Activated T-helper 2 cell treated with anti-CD3 and anti-CD28 coated beads, Interferon-gamma antibody, Interleukin-2, Interleukin-4, amounts not matched to agents 10 μg/mL and 5 μg/mL and 100 μg/mL, durations not matched to agents 14 hours and 24 hours and 36 hours (primary cell): ENCODE measurements at regions not wholly inside any gene's neighbourhood (a gene's known extent, or its start where the extent isn't known, plus 50 kb on each side); places are given as distances from the start of the nearest gene placed in this dataset.

Experiments
- DNase-seq: peaks from one replicate; pipeline ENCODE4 v3.0.0; 2021; ENCODE audit warnings: low spot score
- H3K27ac Mint-ChIP-seq: one replicate; pipeline ENCODE4 v1.8.0; 2021; ENCODE audit warnings: mixed read lengths
- H3K27me3 Mint-ChIP-seq: one replicate; pipeline ENCODE4 v1.8.0; 2021; ENCODE audit warnings: low read depth, mixed read lengths
- H3K36me3 Mint-ChIP-seq: one replicate; pipeline ENCODE4 v1.8.0; 2021; ENCODE audit warnings: low read depth, mixed read lengths
- H3K4me1 Mint-ChIP-seq: one replicate; pipeline ENCODE4 v1.8.0; 2021; ENCODE audit warnings: low read depth, mixed read lengths
- H3K4me3 Mint-ChIP-seq: one replicate; pipeline ENCODE4 v1.8.0; 2021; ENCODE audit warnings: low read depth, mild to moderate bottlenecking, moderate library complexity, mixed read lengths
- H3K9me3 Mint-ChIP-seq: one replicate; pipeline ENCODE4 v1.8.0; 2021; ENCODE audit warnings: mixed read lengths
- intact Hi-C: fragments of 100-400 bp; cut with micrococcal nuclease; formaldehyde crosslinking; loops from one replicate; pipeline ENCODE4 v1.15.1; 2023

DNA sequence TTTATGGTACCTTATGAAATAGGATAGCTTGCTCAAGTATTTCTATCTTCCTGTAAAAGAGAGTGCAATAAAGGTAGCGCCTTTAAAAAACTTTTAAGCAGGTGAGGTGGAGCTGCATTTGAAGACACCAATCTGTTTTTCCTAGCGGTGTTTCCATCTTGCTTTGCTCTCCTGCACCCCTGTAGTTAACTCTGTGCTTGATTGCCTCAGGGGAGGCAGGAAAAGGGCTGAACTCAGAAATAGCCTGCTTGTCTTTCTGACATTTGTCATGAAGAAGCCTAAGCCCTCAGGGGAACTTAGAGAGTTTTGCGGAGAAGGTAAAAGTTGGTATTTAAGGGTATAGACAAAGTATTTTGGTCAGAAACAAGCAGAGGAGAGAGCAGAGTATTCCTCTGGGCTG is 63.0 kb upstream of the TPRG1 start:
- no peaks in the 10 kb centered on the region for H3K36me3 Mint-ChIP-seq
- no peak for DNase-seq
- no peak overlapping the region for H3K4me3 Mint-ChIP-seq
- no peak overlapping the region for H3K27ac Mint-ChIP-seq
- H3K9me3 Mint-ChIP-seq, result peaks cover 7% of the 10 kb centered on the region
- peaks cover 57% of the 10 kb centered on the region for H3K27me3 Mint-ChIP-seq
- H3K4me1 Mint-ChIP-seq, result no peaks in the 10 kb centered on the region
- intact Hi-C loops, result no loop called here

DNA sequence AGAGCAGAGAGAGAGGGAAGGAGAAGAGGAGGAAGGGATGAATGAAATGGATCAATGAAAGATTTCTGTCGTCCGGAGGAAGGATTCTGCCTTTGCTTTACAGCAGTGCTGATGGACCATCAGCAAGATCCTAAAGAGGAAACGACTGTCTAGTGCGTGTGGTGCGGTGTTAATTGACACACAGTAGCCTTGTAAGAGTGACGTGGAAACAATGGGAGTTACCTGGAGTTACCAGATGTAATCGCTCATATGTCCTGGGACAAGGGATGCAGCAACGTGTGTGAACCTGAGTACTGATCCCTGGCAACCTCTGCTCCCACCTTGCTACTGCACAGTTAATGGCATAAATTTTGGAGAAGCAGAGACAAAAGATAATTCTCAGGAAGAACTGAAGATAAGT is 62.6 kb upstream of the TPRG1 start:
- intact Hi-C loops, result no loop called here
- no peaks in the 10 kb centered on the region for H3K4me1 Mint-ChIP-seq
- H3K36me3 Mint-ChIP-seq, result no peaks in the 10 kb centered on the region
- DNase-seq, result no peak
- peaks cover 7% of the 10 kb centered on the region for H3K9me3 Mint-ChIP-seq
- H3K4me3 Mint-ChIP-seq, result no peak overlapping the region
- no peak overlapping the region for H3K27ac Mint-ChIP-seq
- peaks cover 53% of the 10 kb centered on the region for H3K27me3 Mint-ChIP-seq

DNA sequence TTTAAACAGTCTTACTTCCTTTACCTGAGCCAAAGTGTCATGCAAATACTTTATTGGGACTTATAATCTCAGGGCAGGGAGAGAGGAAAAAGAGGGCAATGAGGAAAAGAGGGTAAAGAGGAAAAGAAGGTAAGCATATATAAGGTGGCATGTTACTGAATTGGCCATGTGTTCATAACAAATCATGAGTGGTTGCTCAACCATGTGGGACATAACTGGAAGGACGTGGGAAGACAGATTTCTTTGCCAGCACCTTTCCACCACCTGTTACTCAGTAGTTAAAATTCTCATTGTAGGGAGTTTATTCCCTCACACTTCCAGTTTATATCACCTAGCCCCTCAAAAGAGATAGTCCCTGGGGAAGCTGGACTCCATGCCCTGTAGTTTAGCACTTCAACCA is 54.7 kb upstream of the TPRG1 start:
- H3K36me3 Mint-ChIP-seq, result peaks cover 31% of the 10 kb centered on the region
- no peak overlapping the region for H3K4me3 Mint-ChIP-seq
- H3K9me3 Mint-ChIP-seq, result peaks cover 39% of the 10 kb centered on the region
- no peak for DNase-seq
- peaks cover 1% of the 10 kb centered on the region for H3K4me1 Mint-ChIP-seq
- no peak overlapping the region for H3K27ac Mint-ChIP-seq
- intact Hi-C loops, result no loop called here
- peaks cover 4% of the 10 kb centered on the region for H3K27me3 Mint-ChIP-seq

DNA sequence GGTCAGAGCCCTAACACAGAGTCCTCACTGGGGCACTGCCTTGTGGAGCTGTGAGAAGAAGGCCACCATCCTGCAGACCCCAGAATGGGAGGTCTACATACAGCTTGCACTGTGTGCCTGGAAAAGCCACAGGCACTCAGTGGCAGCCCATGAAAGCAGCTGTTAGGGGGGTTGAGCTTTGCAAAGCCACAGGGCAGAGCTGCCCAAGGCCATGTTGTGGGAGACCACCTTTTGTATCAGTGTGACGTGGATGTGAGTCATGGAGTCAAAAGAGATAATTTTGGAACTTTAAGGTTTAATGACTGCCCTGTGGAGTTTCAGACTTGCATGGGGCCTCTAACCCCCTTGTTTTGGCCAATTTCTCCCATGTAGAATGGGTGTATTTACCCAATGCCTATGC is 52.9 kb upstream of the TPRG1 start:
- H3K36me3 Mint-ChIP-seq, result peaks cover 32% of the 10 kb centered on the region
- intact Hi-C loops, result no loop called here
- DNase-seq, result no peak
- no peak overlapping the region for H3K27ac Mint-ChIP-seq
- peaks cover 7% of the 10 kb centered on the region for H3K4me1 Mint-ChIP-seq
- no peaks in the 10 kb centered on the region for H3K27me3 Mint-ChIP-seq
- peaks cover 34% of the 10 kb centered on the region for H3K9me3 Mint-ChIP-seq
- no peak overlapping the region for H3K4me3 Mint-ChIP-seq

DNA sequence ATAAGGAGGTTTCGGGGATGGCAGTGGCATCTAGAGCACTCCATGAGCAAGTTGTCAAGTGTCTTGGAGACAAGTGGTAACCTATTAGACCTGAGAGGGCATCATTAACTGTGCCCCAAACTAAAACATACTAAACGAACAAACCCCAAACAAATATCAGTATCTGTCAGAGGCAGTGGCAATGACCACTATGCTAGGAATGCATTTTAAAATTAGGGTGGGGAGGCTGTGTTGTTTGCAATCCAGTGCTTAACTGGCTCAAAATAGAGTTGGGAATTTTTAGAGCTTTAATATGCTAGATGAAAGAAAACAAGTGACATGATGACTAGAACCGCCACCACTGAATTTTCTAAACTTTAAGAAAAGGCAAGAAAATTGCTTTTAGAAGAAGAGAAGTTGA is 51.8 kb upstream of the TPRG1 start:
- no peak for DNase-seq
- no peak overlapping the region for H3K27ac Mint-ChIP-seq
- H3K4me1 Mint-ChIP-seq, result peaks cover 10% of the 10 kb centered on the region
- H3K9me3 Mint-ChIP-seq, result peaks cover 34% of the 10 kb centered on the region
- peaks cover 32% of the 10 kb centered on the region for H3K36me3 Mint-ChIP-seq
- H3K27me3 Mint-ChIP-seq, result no peaks in the 10 kb centered on the region
- no peak overlapping the region for H3K4me3 Mint-ChIP-seq
- intact Hi-C loops, result no loop called here

DNA sequence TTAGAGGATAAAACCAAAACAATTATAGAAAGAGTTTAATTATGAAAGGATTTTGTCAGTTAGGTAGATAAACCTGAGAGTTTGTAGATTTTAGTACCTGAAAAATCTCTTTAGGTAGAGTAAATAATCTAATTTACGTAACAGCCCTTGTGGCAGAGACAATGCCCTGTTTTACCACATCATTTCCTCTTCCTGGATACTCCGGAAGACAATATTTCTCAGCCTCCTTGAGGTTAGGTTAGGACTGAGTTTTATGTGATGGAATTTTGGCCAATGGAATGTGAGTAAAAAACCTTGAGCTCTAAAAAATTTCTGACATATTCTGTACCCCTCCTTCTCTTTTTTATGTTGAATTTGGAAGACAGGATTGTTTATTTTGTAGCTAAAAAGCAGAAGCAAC is 50.7 kb upstream of the TPRG1 start:
- no peak overlapping the region for H3K4me3 Mint-ChIP-seq
- no peak for DNase-seq
- peaks cover 32% of the 10 kb centered on the region for H3K36me3 Mint-ChIP-seq
- H3K27ac Mint-ChIP-seq, result no peak overlapping the region
- intact Hi-C loops, result no loop called here
- H3K27me3 Mint-ChIP-seq, result no peaks in the 10 kb centered on the region
- H3K9me3 Mint-ChIP-seq, result peaks cover 34% of the 10 kb centered on the region
- H3K4me1 Mint-ChIP-seq, result peaks cover 10% of the 10 kb centered on the region
